Osteocyte (in vitro differentiated cells): ENCODE measurements at regions not wholly inside any gene's neighbourhood (a gene's known extent, or its start where the extent isn't known, plus 50 kb on each side); places are given as distances from the start of the nearest gene placed in this dataset.

Experiments
- DNase-seq: peaks from one replicate; pipeline ENCODE4 v3.0.0; 2021; ENCODE audit warnings: mixed read lengths; ENCODE audit not compliant: unreplicated experiment; ENCODE audit errors: extremely low spot score
- H3K27ac Mint-ChIP-seq: one replicate; pipeline ENCODE4 v1.8.0; 2021; ENCODE audit warnings: mild to moderate bottlenecking, mixed read lengths; ENCODE audit not compliant: unreplicated experiment
- H3K27me3 Mint-ChIP-seq: one replicate; pipeline ENCODE4 v1.8.0; 2021; ENCODE audit warnings: mixed read lengths; ENCODE audit not compliant: unreplicated experiment
- H3K36me3 Mint-ChIP-seq: one replicate; pipeline ENCODE4 v1.8.0; 2021; ENCODE audit warnings: mixed read lengths; ENCODE audit not compliant: unreplicated experiment
- H3K4me1 Mint-ChIP-seq: one replicate; pipeline ENCODE4 v1.8.0; 2021; ENCODE audit warnings: mixed read lengths; ENCODE audit not compliant: unreplicated experiment
- H3K4me3 Mint-ChIP-seq: one replicate; pipeline ENCODE4 v1.8.0; 2021; ENCODE audit warnings: mild to moderate bottlenecking, moderate library complexity, mixed read lengths; ENCODE audit not compliant: unreplicated experiment
- H3K9me3 Mint-ChIP-seq: one replicate; pipeline ENCODE4 v1.8.0; 2021; ENCODE audit warnings: mixed read lengths; ENCODE audit not compliant: unreplicated experiment
- TF ChIP-seq, protein P1 (sequence below): fragments of 200-600 bp; sonication (generic); IDR thresholded peaks from 2 replicates; pipeline ENCODE4 v1.5.0; 2021; ENCODE audit warnings: antibody characterized with exemption, mild to moderate bottlenecking, moderate library complexity

DNA sequence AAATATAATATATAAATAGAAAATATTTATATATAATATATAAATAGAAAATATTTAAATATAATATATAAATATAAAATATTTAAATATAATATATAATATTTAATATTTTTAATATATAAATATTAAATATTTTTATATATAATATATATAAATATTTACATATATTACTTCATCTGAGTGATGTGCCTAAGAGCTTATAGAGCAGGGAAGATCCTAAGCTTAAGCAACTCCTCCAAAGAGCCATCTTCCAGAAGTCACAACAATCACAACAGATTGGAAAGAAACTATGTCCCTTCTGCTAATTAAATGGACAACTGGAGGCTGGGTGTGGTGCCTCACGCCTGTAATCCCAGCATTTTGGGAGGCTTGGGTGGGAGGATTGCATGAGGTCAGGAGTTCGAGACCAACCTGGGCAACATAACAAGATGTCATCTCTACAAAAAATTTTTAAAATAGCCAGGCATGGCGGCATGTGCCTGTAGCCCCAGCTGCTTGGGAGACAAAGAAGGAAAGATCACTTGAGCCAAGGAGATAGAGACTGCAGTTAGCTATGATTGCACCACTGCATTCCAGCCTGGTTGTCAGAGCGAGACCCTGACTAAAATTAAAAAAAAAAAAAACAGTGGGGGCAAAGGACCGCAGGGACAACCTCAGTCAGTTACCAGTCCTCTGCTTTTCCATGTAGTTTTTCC lies 198.7 kb downstream of the SKIDA1 start:
- Mint-ChIP-seq H3K4me3 (no peak overlapping the region), H3K9me3 (no peaks in the 10 kb centered on the region), H3K4me1 (peaks cover 15% of the 10 kb centered on the region), H3K27ac (no peak overlapping the region), H3K36me3 (no peaks in the 10 kb centered on the region), H3K27me3 (no peaks in the 10 kb centered on the region)
- no peak for DNase-seq
- TF ChIP-seq, protein P1, sequence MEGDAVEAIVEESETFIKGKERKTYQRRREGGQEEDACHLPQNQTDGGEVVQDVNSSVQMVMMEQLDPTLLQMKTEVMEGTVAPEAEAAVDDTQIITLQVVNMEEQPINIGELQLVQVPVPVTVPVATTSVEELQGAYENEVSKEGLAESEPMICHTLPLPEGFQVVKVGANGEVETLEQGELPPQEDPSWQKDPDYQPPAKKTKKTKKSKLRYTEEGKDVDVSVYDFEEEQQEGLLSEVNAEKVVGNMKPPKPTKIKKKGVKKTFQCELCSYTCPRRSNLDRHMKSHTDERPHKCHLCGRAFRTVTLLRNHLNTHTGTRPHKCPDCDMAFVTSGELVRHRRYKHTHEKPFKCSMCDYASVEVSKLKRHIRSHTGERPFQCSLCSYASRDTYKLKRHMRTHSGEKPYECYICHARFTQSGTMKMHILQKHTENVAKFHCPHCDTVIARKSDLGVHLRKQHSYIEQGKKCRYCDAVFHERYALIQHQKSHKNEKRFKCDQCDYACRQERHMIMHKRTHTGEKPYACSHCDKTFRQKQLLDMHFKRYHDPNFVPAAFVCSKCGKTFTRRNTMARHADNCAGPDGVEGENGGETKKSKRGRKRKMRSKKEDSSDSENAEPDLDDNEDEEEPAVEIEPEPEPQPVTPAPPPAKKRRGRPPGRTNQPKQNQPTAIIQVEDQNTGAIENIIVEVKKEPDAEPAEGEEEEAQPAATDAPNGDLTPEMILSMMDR, result no peak

DNA sequence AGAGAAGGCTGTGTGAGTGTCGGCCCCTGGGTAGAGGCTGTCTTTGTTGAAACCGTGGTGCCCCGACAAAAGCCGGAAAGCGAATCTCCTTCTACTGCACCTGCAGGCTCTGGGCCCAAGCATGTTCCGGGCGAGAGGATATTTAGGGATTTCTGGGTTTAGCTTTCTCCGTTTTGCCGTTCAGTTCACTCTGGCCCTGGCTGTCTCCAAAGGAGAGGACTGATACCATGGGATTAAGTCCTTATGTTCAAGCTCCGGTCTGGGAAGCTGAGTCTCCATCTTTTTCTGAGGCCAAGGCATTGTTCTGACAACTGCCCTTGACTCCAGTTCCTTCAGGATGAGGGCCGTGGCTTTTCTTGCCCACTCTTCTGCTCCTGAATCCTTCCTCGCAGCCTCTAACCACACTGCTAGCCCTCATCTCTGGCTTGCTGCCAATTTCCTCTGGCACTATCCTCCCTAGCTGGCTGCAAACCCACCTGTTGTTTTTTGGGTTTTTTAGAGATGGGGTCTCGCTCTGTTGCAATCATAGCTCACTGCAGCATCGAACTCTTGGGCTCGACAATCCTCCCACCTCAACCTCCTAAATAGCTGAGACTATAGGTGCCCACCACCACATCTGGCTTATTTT lies 206.8 kb downstream of the SKIDA1 start:
- no peak overlapping the region for H3K4me3 Mint-ChIP-seq
- no peaks in the 10 kb centered on the region for H3K27me3 Mint-ChIP-seq
- no peak overlapping the region for H3K27ac Mint-ChIP-seq
- TF ChIP-seq, protein P1, result no peak
- DNase-seq, result no peak
- H3K9me3 Mint-ChIP-seq, result no peaks in the 10 kb centered on the region
- H3K36me3 Mint-ChIP-seq, result no peaks in the 10 kb centered on the region
- H3K4me1 Mint-ChIP-seq, result peaks cover 39% of the 10 kb centered on the region

DNA sequence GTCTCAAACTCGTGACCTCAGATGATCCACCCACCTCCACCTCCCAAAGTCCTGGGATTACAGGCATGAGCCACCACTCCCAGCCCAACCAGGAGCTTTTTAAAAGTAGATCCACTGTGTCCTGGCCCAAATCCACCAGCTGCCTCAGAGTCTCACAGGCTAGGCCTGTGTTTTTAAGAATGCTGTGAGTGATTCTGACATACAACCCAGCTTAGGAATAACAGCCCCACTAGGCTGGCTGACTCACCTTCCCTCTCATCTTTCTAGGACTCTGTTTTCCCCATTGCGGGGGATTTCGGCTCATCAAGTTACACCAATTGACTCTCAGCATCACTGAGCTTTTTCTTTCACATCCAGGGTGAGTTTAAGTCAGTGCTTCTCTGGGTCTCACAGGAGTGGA lies 207.6 kb downstream of the SKIDA1 start:
- TF ChIP-seq, protein P1, result no peak
- H3K9me3 Mint-ChIP-seq, result no peaks in the 10 kb centered on the region
- peak overlapping the region; percentile 14 for H3K27ac Mint-ChIP-seq
- peaks cover 41% of the 10 kb centered on the region for H3K4me1 Mint-ChIP-seq
- DNase-seq, result no peak
- no peaks in the 10 kb centered on the region for H3K27me3 Mint-ChIP-seq
- H3K36me3 Mint-ChIP-seq, result no peaks in the 10 kb centered on the region
- H3K4me3 Mint-ChIP-seq, result no peak overlapping the region

DNA sequence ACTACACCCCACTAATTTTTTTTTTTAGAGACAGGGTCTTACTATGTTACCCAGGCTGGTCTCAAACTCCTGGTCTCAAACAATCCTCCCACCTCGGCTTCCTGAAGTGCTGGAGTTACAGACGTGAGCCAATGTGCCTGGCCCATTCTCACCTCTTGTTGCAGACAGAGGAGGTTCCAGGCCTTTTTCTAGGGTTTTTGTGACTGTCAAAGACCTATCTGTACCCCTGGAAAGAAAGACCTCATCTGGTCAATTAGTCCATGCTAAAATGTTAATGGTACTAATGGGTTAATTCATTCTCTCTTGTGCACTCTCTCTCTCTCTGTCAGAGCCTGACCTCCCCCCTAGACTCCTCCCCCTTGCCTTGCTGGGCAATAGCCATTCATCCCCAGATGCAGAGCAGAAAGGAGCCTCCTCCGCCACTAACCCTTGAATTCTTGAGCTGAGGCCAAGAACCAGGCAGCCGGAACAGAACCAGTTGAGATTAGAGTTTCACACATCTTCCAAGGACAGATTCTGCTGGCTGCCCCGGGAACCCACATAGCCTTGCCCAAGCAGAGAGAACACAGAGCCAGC lies 209.7 kb downstream of the SKIDA1 start:
- Mint-ChIP-seq H3K9me3 (no peaks in the 10 kb centered on the region), H3K4me3 (no peak overlapping the region), H3K4me1 (peaks cover 44% of the 10 kb centered on the region), H3K27me3 (no peaks in the 10 kb centered on the region), H3K36me3 (no peaks in the 10 kb centered on the region), H3K27ac (peak overlapping the region; percentile 67)
- DNase-seq, result peak; percentile 85
- TF ChIP-seq, protein P1, result no peak

DNA sequence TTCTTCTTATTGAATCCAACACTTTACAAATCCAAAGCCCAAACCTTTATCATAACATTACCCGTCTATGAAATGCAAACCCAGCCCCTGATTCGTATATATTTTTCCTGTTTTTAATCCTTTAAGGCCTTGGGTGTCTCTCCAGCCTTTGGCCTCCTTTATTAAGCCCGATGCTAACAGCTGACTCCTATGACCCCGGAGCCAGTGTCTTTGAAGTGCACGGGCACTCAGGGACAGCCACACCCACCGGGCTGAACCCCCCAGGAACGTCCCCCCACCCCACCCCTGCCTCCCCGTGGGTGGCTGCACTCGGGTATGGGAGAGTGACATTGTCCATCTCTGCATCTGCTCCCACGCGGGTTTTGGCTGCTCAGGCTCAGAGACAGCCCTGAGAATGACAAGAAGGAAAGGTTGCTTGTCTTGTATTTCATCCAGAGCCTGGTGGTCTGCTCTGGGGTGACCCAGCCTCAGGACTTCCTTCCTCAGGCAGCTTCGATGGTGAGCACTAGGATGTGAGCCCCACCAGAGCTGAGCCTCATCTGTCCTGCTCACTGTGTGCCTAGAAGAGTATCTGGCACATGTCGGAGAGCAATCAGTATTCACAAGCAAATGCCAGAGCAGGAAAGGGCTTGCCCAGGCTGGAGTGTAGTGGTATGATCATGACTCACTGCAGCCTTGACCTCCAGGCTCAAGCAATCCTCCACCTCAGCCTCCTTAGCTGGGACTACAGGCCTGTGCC lies 210.4 kb downstream of the SKIDA1 start:
- TF ChIP-seq, protein P1, result no peak
- peak overlapping the region; percentile 67 for H3K27ac Mint-ChIP-seq
- no peak for DNase-seq
- H3K4me1 Mint-ChIP-seq, result peaks cover 44% of the 10 kb centered on the region
- no peaks in the 10 kb centered on the region for H3K27me3 Mint-ChIP-seq
- no peak overlapping the region for H3K4me3 Mint-ChIP-seq
- H3K36me3 Mint-ChIP-seq, result no peaks in the 10 kb centered on the region
- no peaks in the 10 kb centered on the region for H3K9me3 Mint-ChIP-seq
